ENCODE measurements at regions not wholly inside any gene's neighbourhood (a gene's known extent, or its start where the extent isn't known, plus 50 kb on each side); places are given as distances from the start of the nearest gene placed in this dataset.
A peak's percentile ranks its signal among the peaks of the same experiment; 100 is the strongest.

GRCh38 chr15:91668370-91668769 is 185.1 kb upstream of the SLCO3A1 start (continued):
- TF ChIP-seq ZBTB40 (IDR thresholded peaks at IDR 0.05): no peak
- no peak for TF ChIP-seq ZBTB40 (CRISPR knock-in tag; IDR thresholded peaks at IDR 0.05)
- TF ChIP-seq DACH1 (IDR thresholded peaks at IDR 0.05; ENCODE audit: partially characterized antibody): no peak
- TF ChIP-seq THAP12 (CRISPR knock-in tag; IDR thresholded peaks at IDR 0.05): no peak
- TF ChIP-seq L3MBTL2 (IDR thresholded peaks at IDR 0.05): no peak
- no peak for TF ChIP-seq HES1 (IDR thresholded peaks at IDR 0.05; ENCODE audit: low read depth)
- no peak for TF ChIP-seq ZBTB26 (CRISPR knock-in tag; IDR thresholded peaks at IDR 0.05)
- peak; percentile 91 for TF ChIP-seq C11orf30 (IDR thresholded peaks at IDR 0.05; ENCODE audit: low read depth)
- TF ChIP-seq PHF21A (IDR thresholded peaks at IDR 0.05; ENCODE audit: borderline replicate concordance, low read depth): no peak
- no peak for TF ChIP-seq PTRF (tag; IDR thresholded peaks at IDR 0.05)
- TF ChIP-seq ZNF668 (CRISPR knock-in tag; IDR thresholded peaks at IDR 0.05): no peak
- no peak for TF ChIP-seq NFRKB (IDR thresholded peaks at IDR 0.05; ENCODE audit: low read depth)
- TF ChIP-seq ID3 (CRISPR knock-in tag; IDR thresholded peaks at IDR 0.05): no peak
- no peak for TF ChIP-seq ID3 (tag; IDR thresholded peaks at IDR 0.05)
- no peak for TF ChIP-seq ZNF512 (tag; IDR thresholded peaks at IDR 0.05)
